KOPT-K1 (cell line): ENCODE measurements at regions not wholly inside any gene's neighbourhood (a gene's known extent, or its start where the extent isn't known, plus 50 kb on each side); places are given as distances from the start of the nearest gene placed in this dataset.

Experiments
- H3K27ac ChIP-seq: fragments of 200-600 bp; sonication (generic); 2 replicates; pipeline ENCODE4 v1.5.1; 2016; ENCODE audit warnings: antibody characterized with exemption, mild to moderate bottlenecking, low read depth, low read length; ENCODE audit not compliant: poor library complexity, severe bottlenecking
- H3K36me3 ChIP-seq: fragments of 200-600 bp; sonication (generic); 2 replicates; pipeline ENCODE4 v1.5.1; 2017; ENCODE audit warnings: antibody characterized with exemption, mild to moderate bottlenecking, low read length, moderate library complexity; ENCODE audit not compliant: insufficient read depth
- H3K9me3 ChIP-seq: fragments of 200-600 bp; sonication (generic); 2 replicates; pipeline ENCODE4 v1.5.1; 2017; ENCODE audit warnings: antibody characterized with exemption, low read length, mild to moderate bottlenecking; ENCODE audit not compliant: insufficient read depth, poor library complexity, severe bottlenecking

DNA sequence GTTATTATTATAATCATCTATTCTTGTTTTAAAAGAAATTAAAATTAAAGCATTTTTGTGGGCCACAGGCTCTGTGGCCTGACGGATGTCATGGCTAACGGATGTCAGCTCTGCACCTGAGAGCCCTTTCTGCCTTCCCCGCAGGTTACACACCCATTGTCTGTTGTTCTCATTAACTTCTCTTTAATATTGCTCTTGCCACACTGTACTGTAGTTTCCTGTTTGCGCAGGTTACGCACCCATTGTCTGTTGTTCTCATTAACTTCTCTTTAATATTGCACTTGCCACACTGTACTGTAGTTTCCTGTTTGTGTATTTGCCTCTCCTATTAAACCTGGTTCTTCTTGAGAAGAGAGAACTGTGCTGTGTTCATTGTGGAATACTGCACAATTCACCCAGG lies 294.4 kb upstream of the PLXNA2 start:
- no peaks in the 10 kb centered on the region for H3K9me3 ChIP-seq
- no peaks in the 10 kb centered on the region for H3K36me3 ChIP-seq
- H3K27ac ChIP-seq = no peak overlapping the region

- H3K9me3 ChIP-seq = no peaks in the 10 kb centered on the region
- no peaks in the 10 kb centered on the region for H3K36me3 ChIP-seq
- H3K27ac ChIP-seq = no peak overlapping the region
Measured at GRCh38 chr1:208540724-208541123, 296.5 kb upstream of the PLXNA2 start.

- no peaks in the 10 kb centered on the region for H3K36me3 ChIP-seq
- no peaks in the 10 kb centered on the region for H3K9me3 ChIP-seq
- H3K27ac ChIP-seq = no peak overlapping the region
Measured at GRCh38 chr1:208541225-208541855, 297.2 kb upstream of the PLXNA2 start.

DNA sequence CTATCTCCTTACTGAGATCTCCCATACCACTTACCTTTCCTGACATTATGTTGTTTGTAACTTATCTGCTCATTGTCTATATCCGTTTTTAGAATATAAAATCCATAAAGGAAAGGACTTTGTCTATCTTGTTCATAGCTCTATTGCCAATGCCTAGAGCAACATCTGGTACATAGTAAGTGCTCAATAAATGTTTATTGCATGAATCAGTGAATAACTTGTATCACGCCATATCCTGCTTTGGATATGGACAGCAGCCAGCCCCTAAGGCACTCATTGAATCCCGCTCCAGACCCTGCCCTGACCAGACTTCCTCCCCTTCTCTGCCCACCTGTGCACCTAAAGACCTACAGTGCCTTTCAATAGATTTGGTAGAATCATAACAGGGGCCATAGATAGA lies 298.1 kb upstream of the PLXNA2 start:
- Histone ChIP-seq H3K27ac (no peak overlapping the region), H3K36me3 (no peaks in the 10 kb centered on the region), H3K9me3 (no peaks in the 10 kb centered on the region)

DNA sequence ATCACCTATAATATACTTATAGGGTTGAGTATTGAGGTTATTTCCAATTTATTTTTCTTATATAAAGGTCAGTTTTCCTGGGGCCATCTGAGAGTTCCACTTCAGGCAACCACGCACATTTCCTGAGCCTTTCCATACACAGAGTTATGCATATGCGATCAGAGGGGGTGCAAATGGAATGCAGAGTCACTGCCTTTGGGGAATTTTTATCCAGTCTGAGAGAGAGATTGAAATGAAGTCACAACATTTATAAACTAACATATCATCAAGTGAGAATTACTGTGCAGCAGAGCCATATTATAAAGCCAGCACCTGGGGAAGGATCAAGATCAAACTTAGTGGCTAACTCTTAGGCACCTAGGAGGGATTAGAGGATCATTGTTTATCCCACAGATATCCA lies 299.9 kb upstream of the PLXNA2 start:
- H3K27ac ChIP-seq = no peak overlapping the region
- no peaks in the 10 kb centered on the region for H3K9me3 ChIP-seq
- H3K36me3 ChIP-seq = no peaks in the 10 kb centered on the region

GRCh38 chr1:208544794-208545193 lies 300.6 kb upstream of the PLXNA2 start:
- Histone ChIP-seq H3K9me3 (no peaks in the 10 kb centered on the region), H3K36me3 (no peaks in the 10 kb centered on the region), H3K27ac (no peak overlapping the region)

DNA sequence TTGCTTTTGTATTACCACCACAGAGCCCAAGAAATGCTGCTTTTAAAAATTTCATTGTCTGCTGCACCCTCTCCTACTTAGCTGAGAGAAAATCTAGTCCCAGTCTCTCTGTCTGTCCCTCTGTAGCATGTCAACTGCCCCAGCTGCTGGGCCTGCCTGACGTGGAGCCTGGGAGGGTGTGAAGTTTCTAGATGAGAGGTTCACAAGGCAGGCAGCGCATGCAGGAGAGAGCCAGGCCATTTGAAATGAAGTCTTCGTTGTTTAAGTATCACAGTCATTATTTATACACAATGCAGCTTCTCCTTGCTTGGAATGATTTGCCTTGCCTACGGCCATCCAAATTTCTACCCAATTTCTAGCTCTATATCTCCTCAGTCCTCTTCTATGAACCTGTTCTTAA lies 306.8 kb upstream of the PLXNA2 start:
- no peaks in the 10 kb centered on the region for H3K9me3 ChIP-seq
- H3K27ac ChIP-seq = no peak overlapping the region
- H3K36me3 ChIP-seq = no peaks in the 10 kb centered on the region

DNA sequence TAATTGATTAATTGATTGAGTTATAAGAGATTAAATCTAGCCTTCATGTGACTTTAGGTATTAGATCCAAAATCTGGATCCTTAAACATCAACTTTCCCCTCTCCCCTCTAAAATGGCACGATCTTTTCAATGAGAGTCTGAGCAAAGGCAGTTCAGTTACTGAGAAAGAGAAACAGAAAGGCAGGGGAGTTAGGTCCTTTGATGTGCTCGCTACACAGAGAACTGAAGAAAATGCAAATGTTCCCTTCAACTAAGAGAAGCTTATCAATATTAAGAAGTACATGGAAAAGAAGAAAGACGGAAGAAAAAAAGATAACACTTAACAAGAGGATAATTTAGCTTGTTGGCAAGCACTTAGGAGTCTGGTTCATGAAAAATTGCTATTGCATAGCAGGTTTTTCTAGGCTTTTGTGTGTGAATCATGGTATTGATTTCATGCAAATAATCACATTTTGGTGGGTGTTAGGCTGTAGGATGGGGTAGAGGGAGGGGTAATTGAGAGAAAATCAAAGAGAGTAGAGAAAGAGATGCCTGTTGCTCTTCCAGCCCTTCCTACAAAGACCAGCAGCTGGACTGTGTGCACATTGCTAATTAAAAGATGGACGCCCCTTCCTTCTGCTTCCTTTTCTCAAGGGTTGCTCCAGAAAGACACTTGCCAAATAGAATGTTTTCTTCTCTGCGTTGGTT lies 307.6 kb upstream of the PLXNA2 start:
- H3K9me3 ChIP-seq = no peaks in the 10 kb centered on the region
- H3K27ac ChIP-seq = no peak overlapping the region
- H3K36me3 ChIP-seq = no peaks in the 10 kb centered on the region

DNA sequence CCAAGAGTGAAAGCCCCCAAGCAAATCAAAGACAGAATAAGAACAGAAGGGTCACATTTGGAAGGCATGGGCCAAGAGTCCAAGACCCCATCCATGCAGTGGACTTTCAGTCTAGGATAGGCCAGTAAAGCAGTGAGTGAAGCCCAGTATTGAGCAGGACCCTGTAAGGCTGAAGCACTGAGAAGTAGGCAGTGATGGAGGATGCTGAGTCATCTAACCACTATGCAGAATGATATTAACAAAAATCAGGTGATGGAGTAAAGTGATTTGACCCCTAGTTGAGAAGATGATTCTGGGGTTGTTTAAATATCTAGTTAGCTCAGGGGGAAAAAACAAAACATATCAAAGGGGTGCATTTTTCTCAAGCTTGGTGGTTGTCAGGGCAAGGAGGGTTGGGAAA lies 308.7 kb upstream of the PLXNA2 start:
- H3K36me3 ChIP-seq = no peaks in the 10 kb centered on the region
- H3K27ac ChIP-seq = no peak overlapping the region
- no peaks in the 10 kb centered on the region for H3K9me3 ChIP-seq

GRCh38 chr1:208556461-208556860 lies 312.3 kb upstream of the PLXNA2 start:
- H3K36me3 ChIP-seq = no peaks in the 10 kb centered on the region
- no peaks in the 10 kb centered on the region for H3K9me3 ChIP-seq
- H3K27ac ChIP-seq = no peak overlapping the region

DNA sequence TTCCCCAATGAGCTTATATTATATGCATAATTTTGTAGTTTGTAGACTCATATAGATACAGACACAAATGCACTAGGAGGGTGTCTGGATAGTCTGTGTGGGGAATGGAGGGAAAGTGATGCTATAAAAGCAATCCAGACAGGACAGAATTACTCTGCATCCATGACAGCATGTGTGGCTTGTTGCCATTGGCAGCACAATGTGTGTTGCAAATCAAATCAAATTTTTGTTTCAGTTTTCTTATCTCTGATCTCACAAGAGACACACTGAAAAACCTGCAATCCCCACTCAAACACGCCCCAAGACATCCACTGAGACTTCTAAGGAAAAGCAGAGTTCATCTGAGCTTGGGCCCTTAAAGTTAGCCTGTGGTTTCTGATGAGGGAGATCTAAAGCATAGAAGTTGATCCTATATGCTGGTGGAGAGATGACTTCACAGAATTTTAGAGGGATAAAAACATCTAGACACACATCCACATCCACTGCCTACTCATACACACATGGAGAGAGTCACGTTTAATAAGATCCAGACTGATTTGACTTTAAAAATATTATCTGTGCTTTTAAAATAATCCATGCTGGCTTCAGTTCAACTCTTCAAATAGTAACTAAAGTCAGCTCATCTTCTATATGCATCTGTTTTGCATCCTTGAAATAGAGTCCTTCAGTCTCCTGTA lies 313.0 kb upstream of the PLXNA2 start:
- Histone ChIP-seq H3K36me3 (no peaks in the 10 kb centered on the region), H3K27ac (no peak overlapping the region), H3K9me3 (no peaks in the 10 kb centered on the region)

- H3K36me3 ChIP-seq = no peaks in the 10 kb centered on the region
- H3K9me3 ChIP-seq = no peaks in the 10 kb centered on the region
- no peak overlapping the region for H3K27ac ChIP-seq
Measured at GRCh38 chr1:208557723-208558094, 313.5 kb upstream of the PLXNA2 start.

GRCh38 chr1:208559597-208560329 lies 315.6 kb upstream of the PLXNA2 start:
- no peaks in the 10 kb centered on the region for H3K9me3 ChIP-seq
- H3K36me3 ChIP-seq = no peaks in the 10 kb centered on the region
- no peak overlapping the region for H3K27ac ChIP-seq

DNA sequence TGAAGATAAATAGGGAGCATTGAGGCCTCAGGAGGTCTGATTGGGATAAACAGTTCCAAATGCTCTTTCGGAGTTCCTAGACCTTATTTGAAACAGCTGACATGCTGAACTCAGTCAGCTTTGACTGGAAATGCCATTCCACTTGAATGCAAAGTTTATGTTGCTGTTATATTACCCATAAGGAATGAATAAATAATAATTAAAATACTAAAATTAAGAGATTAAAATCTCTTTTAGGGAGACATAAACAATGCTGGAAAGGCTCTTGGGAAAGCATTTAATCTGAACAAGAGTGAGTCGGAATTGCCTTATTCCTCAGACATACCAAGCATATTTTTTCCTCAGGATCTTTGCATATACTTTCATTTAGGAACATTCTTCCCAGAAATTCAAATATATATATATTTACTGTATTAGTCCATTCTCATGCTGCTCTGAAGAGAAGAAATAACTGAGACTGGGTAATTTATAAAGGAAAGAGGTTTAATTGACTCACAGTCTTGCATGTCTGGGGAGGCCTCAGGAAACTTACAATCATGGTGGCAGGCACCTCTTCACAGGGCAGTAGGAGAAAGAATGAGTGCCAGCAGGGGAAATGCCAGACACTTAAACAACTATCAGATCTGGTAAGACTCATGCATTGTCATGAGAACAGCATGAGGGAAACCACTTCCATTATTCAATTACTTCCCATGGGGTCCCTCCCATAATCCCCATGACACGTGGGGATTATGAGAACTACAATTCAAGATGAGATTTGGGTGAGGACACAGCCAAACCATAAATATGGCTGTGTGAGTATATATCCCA lies 318.2 kb upstream of the PLXNA2 start:
- H3K27ac ChIP-seq = no peak overlapping the region
- H3K9me3 ChIP-seq = no peaks in the 10 kb centered on the region
- H3K36me3 ChIP-seq = no peaks in the 10 kb centered on the region

- Histone ChIP-seq H3K36me3 (no peaks in the 10 kb centered on the region), H3K27ac (no peak overlapping the region), H3K9me3 (no peaks in the 10 kb centered on the region)
Measured at GRCh38 chr1:208564466-208564865, 320.3 kb upstream of the PLXNA2 start.
